ENCODE measurements at regions not wholly inside any gene's neighbourhood (a gene's known extent, or its start where the extent isn't known, plus 50 kb on each side); places are given as distances from the start of the nearest gene placed in this dataset.
A peak's percentile ranks its signal among the peaks of the same experiment; 100 is the strongest.

DNA sequence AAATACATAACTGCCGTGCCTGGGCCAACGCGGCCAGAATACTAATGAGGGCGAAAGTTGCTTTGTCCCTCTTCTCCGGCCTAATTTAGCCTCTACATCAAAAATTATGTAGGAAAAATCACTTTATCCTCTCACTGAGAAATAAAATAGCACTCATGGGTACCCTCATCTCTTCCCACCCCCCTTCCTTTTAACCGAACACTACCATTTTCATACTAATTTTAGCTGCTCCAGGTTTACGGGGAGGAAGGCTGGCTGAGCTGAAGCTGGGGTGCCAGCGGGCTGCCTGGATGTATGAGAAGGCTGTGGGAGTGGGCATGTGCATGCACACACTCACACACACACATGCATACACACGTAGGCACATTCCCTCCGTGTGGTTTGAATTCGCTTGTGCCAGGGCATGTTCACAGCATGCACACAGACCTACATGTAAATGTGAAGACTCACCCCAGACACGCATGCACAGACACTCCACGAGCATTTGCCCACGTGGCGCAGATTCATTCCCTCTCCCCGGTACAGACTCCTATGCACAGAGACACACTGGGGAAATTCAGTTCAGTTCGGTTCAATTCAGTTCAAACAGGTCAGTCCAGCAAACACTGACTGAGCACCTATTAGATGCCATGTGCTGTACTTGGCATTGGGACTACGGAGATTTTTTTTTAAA, 145.1 kb downstream of the MRM1 start:
- intact Hi-C loops (cut with DNase I), result no loop called here
- DNase-seq, result no peak
- ATAC-seq, result no peak
- Histone ChIP-seq H3K4me3 (ENCODE audit: low read length) (no peak overlapping the region), H3K27me3 (ENCODE audit: control insufficient read depth, insufficient read depth) (no peaks in the 10 kb centered on the region), H3K27ac (ENCODE audit: low read length) (no peak overlapping the region), H3K4me1 (ENCODE audit: control insufficient read depth, insufficient read depth, low read length) (no peaks in the 10 kb centered on the region), H3K9me3 (ENCODE audit: control insufficient read depth, low read length) (no peaks in the 10 kb centered on the region)
- 86% methylated on average over 18 of the region's 18 CpGs for WGBS

DNA sequence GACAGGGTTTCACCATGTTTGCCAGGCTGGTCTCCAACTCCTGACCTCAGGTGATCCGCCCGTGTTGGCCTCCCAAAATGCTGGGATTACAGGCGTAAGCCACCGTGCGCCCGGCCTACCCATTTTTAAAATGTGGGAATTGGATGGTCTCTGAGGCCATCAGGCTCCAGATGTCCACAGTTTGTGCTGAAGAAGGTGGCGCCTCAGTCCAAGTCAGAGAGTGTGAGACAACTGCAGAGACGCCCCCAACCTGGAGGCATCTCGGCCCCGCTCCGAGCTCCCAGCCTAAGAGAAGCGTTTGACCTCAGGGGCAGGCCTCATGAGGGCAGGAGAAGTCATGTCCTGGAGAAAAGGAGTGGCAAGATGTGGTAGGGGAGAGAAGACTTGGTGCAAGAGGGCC, 146.5 kb downstream of the MRM1 start:
- H3K27ac ChIP-seq (ENCODE audit: low read length), result no peak overlapping the region

GRCh38 chr17:36748272-36748671, 146.9 kb downstream of the MRM1 start:
- intact Hi-C loops (cut with DNase I), result no loop called here
- Histone ChIP-seq H3K27ac (ENCODE audit: low read length) (no peak overlapping the region), H3K9me3 (ENCODE audit: control insufficient read depth, low read length) (no peaks in the 10 kb centered on the region), H3K27me3 (ENCODE audit: control insufficient read depth, insufficient read depth) (no peaks in the 10 kb centered on the region), H3K4me3 (ENCODE audit: low read length) (no peak overlapping the region), H3K4me1 (ENCODE audit: control insufficient read depth, insufficient read depth, low read length) (no peaks in the 10 kb centered on the region)
- ATAC-seq (no peak), DNase-seq (no peak)
- WGBS, result 60% methylated on average over 10 of the region's 10 CpGs

More for the DNA sequence above, 146.5 kb downstream of the MRM1 start:
- intact Hi-C loops (cut with DNase I), result no loop called here
- WGBS, result 93% methylated on average over 12 of the region's 12 CpGs
- Histone ChIP-seq H3K4me3 (ENCODE audit: low read length) (no peak overlapping the region), H3K4me1 (ENCODE audit: control insufficient read depth, insufficient read depth, low read length) (no peaks in the 10 kb centered on the region), H3K9me3 (ENCODE audit: control insufficient read depth, low read length) (no peaks in the 10 kb centered on the region), H3K27me3 (ENCODE audit: control insufficient read depth, insufficient read depth) (no peaks in the 10 kb centered on the region)
- DNase-seq (no peak), ATAC-seq (no peak)

- H3K27me3 ChIP-seq (ENCODE audit: control insufficient read depth, insufficient read depth), result no peaks in the 10 kb centered on the region
- WGBS, result 80% methylated on average over 17 of the region's 17 CpGs
These were observed 148.1 kb downstream of the MRM1 start for GRCh38 chr17:36749493-36749892.

GRCh38 chr17:36750316-36750885, 149.0 kb downstream of the MRM1 start:
- H3K27ac ChIP-seq (ENCODE audit: low read length), result no peak overlapping the region
- intact Hi-C loops (cut with DNase I), result no loop called here
- no peaks in the 10 kb centered on the region for H3K9me3 ChIP-seq (ENCODE audit: control insufficient read depth, low read length)
- DNase-seq, result no peak
- no peaks in the 10 kb centered on the region for H3K27me3 ChIP-seq (ENCODE audit: control insufficient read depth, insufficient read depth)
- ATAC-seq, result no peak
- no peaks in the 10 kb centered on the region for H3K4me1 ChIP-seq (ENCODE audit: control insufficient read depth, insufficient read depth, low read length)
- no peak overlapping the region for H3K4me3 ChIP-seq (ENCODE audit: low read length)
- WGBS, result 83% methylated on average over 10 of the region's 10 CpGs

More at GRCh38 chr17:36749493-36749892, 148.1 kb downstream of the MRM1 start:
- intact Hi-C loops (cut with DNase I), result no loop called here
- H3K27ac ChIP-seq (ENCODE audit: low read length), result no peak overlapping the region
- H3K4me1 ChIP-seq (ENCODE audit: control insufficient read depth, insufficient read depth, low read length), result no peaks in the 10 kb centered on the region
- DNase-seq (no peak), ATAC-seq (no peak)
- no peaks in the 10 kb centered on the region for H3K9me3 ChIP-seq (ENCODE audit: control insufficient read depth, low read length)
- H3K4me3 ChIP-seq (ENCODE audit: low read length), result no peak overlapping the region

GRCh38 chr17:36752096-36752888, 150.9 kb downstream of the MRM1 start:
- no peaks in the 10 kb centered on the region for H3K4me1 ChIP-seq (ENCODE audit: control insufficient read depth, insufficient read depth, low read length)
- H3K4me3 ChIP-seq (ENCODE audit: low read length), result no peak overlapping the region
- H3K27ac ChIP-seq (ENCODE audit: low read length), result no peak overlapping the region
- ATAC-seq (no peak), DNase-seq (no peak)
- 67% methylated on average over 10 of the region's 10 CpGs for WGBS
- H3K27me3 ChIP-seq (ENCODE audit: control insufficient read depth, insufficient read depth), result no peaks in the 10 kb centered on the region
- intact Hi-C loops (cut with DNase I), result no loop called here
- no peaks in the 10 kb centered on the region for H3K9me3 ChIP-seq (ENCODE audit: control insufficient read depth, low read length)

- Histone ChIP-seq H3K27me3 (ENCODE audit: control insufficient read depth, insufficient read depth) (no peaks in the 10 kb centered on the region), H3K4me1 (ENCODE audit: control insufficient read depth, insufficient read depth, low read length) (no peaks in the 10 kb centered on the region), H3K4me3 (ENCODE audit: low read length) (no peak overlapping the region), H3K27ac (ENCODE audit: low read length) (no peak overlapping the region), H3K9me3 (ENCODE audit: control insufficient read depth, low read length) (no peaks in the 10 kb centered on the region)
- DNase-seq, result no peak
- no peak for ATAC-seq
- WGBS, result 49% methylated on average over 10 of the region's 10 CpGs
- intact Hi-C loops (cut with DNase I), result no loop called here
These were observed 154.2 kb downstream of the MRM1 start for GRCh38 chr17:36755586-36755985.

GRCh38 chr17:36756695-36757094, 155.3 kb downstream of the MRM1 start:
- ATAC-seq, result no peak
- DNase-seq, result no peak
- intact Hi-C loops (cut with DNase I), result no loop called here
- Histone ChIP-seq H3K4me3 (ENCODE audit: low read length) (no peak overlapping the region), H3K4me1 (ENCODE audit: control insufficient read depth, insufficient read depth, low read length) (no peaks in the 10 kb centered on the region), H3K27me3 (ENCODE audit: control insufficient read depth, insufficient read depth) (no peaks in the 10 kb centered on the region), H3K27ac (ENCODE audit: low read length) (no peak overlapping the region), H3K9me3 (ENCODE audit: control insufficient read depth, low read length) (no peaks in the 10 kb centered on the region)
- 91% methylated on average over 3 of the region's 3 CpGs for WGBS

- Histone ChIP-seq H3K4me1 (ENCODE audit: control insufficient read depth, insufficient read depth, low read length) (no peaks in the 10 kb centered on the region), H3K27me3 (ENCODE audit: control insufficient read depth, insufficient read depth) (no peaks in the 10 kb centered on the region), H3K9me3 (ENCODE audit: control insufficient read depth, low read length) (no peaks in the 10 kb centered on the region), H3K4me3 (ENCODE audit: low read length) (no peak overlapping the region), H3K27ac (ENCODE audit: low read length) (no peak overlapping the region)
- WGBS, result 69% methylated on average over 5 of the region's 5 CpGs
- intact Hi-C loops (cut with DNase I), result no loop called here
- ATAC-seq (no peak), DNase-seq (no peak)
These were observed 159.0 kb downstream of the MRM1 start for GRCh38 chr17:36760425-36760824.

GRCh38 chr17:36761203-36761950, 160.0 kb downstream of the MRM1 start:
- Histone ChIP-seq H3K27ac (ENCODE audit: low read length) (no peak overlapping the region), H3K9me3 (ENCODE audit: control insufficient read depth, low read length) (no peaks in the 10 kb centered on the region), H3K4me3 (ENCODE audit: low read length) (no peak overlapping the region), H3K4me1 (ENCODE audit: control insufficient read depth, insufficient read depth, low read length) (no peaks in the 10 kb centered on the region), H3K27me3 (ENCODE audit: control insufficient read depth, insufficient read depth) (no peaks in the 10 kb centered on the region)
- DNase-seq (no peak), ATAC-seq (peak in 1 of 2 donors; percentile 40)
- intact Hi-C loops (cut with DNase I), result no loop called here
- 68% methylated on average over 26 of the region's 26 CpGs for WGBS
